VCaP (cell line): ENCODE measurements at regions not wholly inside any gene's neighbourhood (a gene's known extent, or its start where the extent isn't known, plus 50 kb on each side); places are given as distances from the start of the nearest gene placed in this dataset.

Experiments used
- H3K27ac ChIP-seq: fragments of 450-650 bp; 2 replicates; pipeline ENCODE4 v1.5.1; 2017
- CTCF ChIP-seq: fragments of 450-650 bp; conservative IDR thresholded peaks from 2 replicates; pipeline ENCODE4 v1.5.1; 2017; ENCODE audit warnings: mild to moderate bottlenecking, moderate library complexity

- no peak for TF ChIP-seq CTCF
- no peak overlapping the region for H3K27ac ChIP-seq
These were observed 276.5 kb upstream of the TCF21 start for GRCh38 chr6:133612459-133612858.

GRCh38 chr6:133613211-133613610 lies 275.7 kb upstream of the TCF21 start:
- no peak for TF ChIP-seq CTCF
- no peak overlapping the region for H3K27ac ChIP-seq

- no peak for TF ChIP-seq CTCF
- no peak overlapping the region for H3K27ac ChIP-seq
These were observed 267.2 kb upstream of the TCF21 start for GRCh38 chr6:133621751-133622150.

GRCh38 chr6:133623065-133623464 lies 265.8 kb upstream of the TCF21 start:
- H3K27ac ChIP-seq = no peak overlapping the region
- no peak for TF ChIP-seq CTCF

- H3K27ac ChIP-seq = no peak overlapping the region
- TF ChIP-seq CTCF = no peak
These were observed 265.3 kb upstream of the TCF21 start for GRCh38 chr6:133623621-133624020.

- H3K27ac ChIP-seq = no peak overlapping the region
- TF ChIP-seq CTCF = no peak
These were observed 262.7 kb upstream of the TCF21 start for GRCh38 chr6:133626096-133626666.

GRCh38 chr6:133629970-133630369 lies 258.9 kb upstream of the TCF21 start:
- H3K27ac ChIP-seq = no peak overlapping the region
- no peak for TF ChIP-seq CTCF
